HUES48 (cell line): ENCODE measurements at regions not wholly inside any gene's neighbourhood (a gene's known extent, or its start where the extent isn't known, plus 50 kb on each side); places are given as distances from the start of the nearest gene placed in this dataset.

ENCODE experiments used
- H3K27ac ChIP-seq: one replicate; pipeline ENCODE4 v1.7.0; 2013; ENCODE audit warnings: low read depth, low read length, inconsistent platforms
- H3K27me3 ChIP-seq: 2 replicates; pipeline ENCODE4 v1.6.1; 2013; ENCODE audit warnings: mild to moderate bottlenecking, low read length; ENCODE audit not compliant: control insufficient read depth, insufficient read depth
- H3K36me3 ChIP-seq: 2 replicates; pipeline ENCODE4 v1.6.1; 2013; ENCODE audit warnings: low read length; ENCODE audit not compliant: control insufficient read depth, insufficient read depth
- H3K4me1 ChIP-seq: 2 replicates; pipeline ENCODE4 v1.6.1; 2013; ENCODE audit warnings: mild to moderate bottlenecking, low read length; ENCODE audit not compliant: control insufficient read depth, insufficient read depth
- H3K4me3 ChIP-seq: 2 replicates; pipeline ENCODE4 v1.5.1; 2013; ENCODE audit warnings: mild to moderate bottlenecking, low read depth, low read length
- H3K9ac ChIP-seq: 2 replicates; pipeline ENCODE4 v1.6.1; 2013; ENCODE audit warnings: mild to moderate bottlenecking, low read depth, low read length, moderate library complexity
- H3K9me3 ChIP-seq: 2 replicates; pipeline ENCODE4 v1.6.1; 2013; ENCODE audit warnings: low read length; ENCODE audit not compliant: control insufficient read depth, insufficient read depth

GRCh38 chr4:59838236-59838635, 1361.9 kb upstream of the ADGRL3 start:
- H3K4me1 ChIP-seq, result no peaks in the 10 kb centered on the region
- H3K27ac ChIP-seq, result no peak overlapping the region
- no peak overlapping the region for H3K4me3 ChIP-seq
- H3K9ac ChIP-seq, result no peak overlapping the region
- no peaks in the 10 kb centered on the region for H3K27me3 ChIP-seq
- H3K36me3 ChIP-seq, result no peaks in the 10 kb centered on the region
- H3K9me3 ChIP-seq, result no peaks in the 10 kb centered on the region

- no peaks in the 10 kb centered on the region for H3K9me3 ChIP-seq
- no peaks in the 10 kb centered on the region for H3K27me3 ChIP-seq
- no peak overlapping the region for H3K9ac ChIP-seq
- H3K4me1 ChIP-seq, result no peaks in the 10 kb centered on the region
- no peak overlapping the region for H3K4me3 ChIP-seq
- H3K27ac ChIP-seq, result no peak overlapping the region
- H3K36me3 ChIP-seq, result no peaks in the 10 kb centered on the region
Measured at GRCh38 chr4:59841698-59842097, 1358.4 kb upstream of the ADGRL3 start.

GRCh38 chr4:59848457-59848856, 1351.7 kb upstream of the ADGRL3 start:
- no peak overlapping the region for H3K4me3 ChIP-seq
- H3K9ac ChIP-seq, result no peak overlapping the region
- no peaks in the 10 kb centered on the region for H3K9me3 ChIP-seq
- no peaks in the 10 kb centered on the region for H3K4me1 ChIP-seq
- H3K27me3 ChIP-seq, result no peaks in the 10 kb centered on the region
- no peaks in the 10 kb centered on the region for H3K36me3 ChIP-seq
- H3K27ac ChIP-seq, result no peak overlapping the region

DNA sequence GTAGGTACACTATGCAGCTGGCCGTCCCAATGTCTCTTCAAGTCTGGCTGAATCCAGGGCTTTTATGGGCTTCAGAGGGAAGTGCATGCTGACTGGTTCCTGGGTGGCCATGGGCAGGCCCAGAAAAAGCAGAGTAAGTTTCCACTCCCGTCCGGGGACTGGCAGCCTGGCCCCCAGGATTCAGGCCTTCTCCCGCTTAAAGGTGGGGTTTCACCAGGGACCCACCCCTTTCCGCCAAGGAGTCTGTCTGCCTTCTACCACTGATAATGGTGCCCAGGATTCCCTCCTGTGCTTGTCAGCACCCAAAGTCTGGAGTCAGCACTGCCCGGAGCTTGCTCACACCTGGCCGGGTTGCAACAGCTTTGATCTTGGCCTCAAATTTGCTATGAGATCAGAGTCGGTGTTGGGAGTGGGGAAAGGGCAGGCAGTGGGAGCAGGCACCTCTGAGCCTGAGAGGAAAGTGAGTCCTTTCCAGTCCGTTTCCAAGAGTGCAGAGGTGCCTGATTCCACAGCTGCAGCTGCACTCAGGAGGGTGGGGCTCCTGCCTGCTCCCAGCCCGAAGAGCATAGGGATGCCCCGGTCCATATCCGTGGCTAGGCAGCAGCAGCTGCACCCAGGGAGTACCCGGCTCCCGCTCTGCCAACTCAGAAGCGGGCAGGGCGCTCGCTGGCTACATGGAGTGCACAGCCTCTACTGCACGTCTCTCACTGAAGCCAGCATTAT, 1344.3 kb upstream of the ADGRL3 start:
- Histone ChIP-seq H3K36me3 (no peaks in the 10 kb centered on the region), H3K9ac (no peak overlapping the region), H3K27ac (no peak overlapping the region), H3K9me3 (no peaks in the 10 kb centered on the region), H3K27me3 (no peaks in the 10 kb centered on the region), H3K4me1 (no peaks in the 10 kb centered on the region), H3K4me3 (no peak overlapping the region)

GRCh38 chr4:59869056-59869455, 1331.1 kb upstream of the ADGRL3 start:
- Histone ChIP-seq H3K27me3 (no peaks in the 10 kb centered on the region), H3K4me1 (no peaks in the 10 kb centered on the region), H3K27ac (no peak overlapping the region), H3K36me3 (no peaks in the 10 kb centered on the region), H3K9me3 (no peaks in the 10 kb centered on the region), H3K4me3 (no peak overlapping the region), H3K9ac (no peak overlapping the region)

DNA sequence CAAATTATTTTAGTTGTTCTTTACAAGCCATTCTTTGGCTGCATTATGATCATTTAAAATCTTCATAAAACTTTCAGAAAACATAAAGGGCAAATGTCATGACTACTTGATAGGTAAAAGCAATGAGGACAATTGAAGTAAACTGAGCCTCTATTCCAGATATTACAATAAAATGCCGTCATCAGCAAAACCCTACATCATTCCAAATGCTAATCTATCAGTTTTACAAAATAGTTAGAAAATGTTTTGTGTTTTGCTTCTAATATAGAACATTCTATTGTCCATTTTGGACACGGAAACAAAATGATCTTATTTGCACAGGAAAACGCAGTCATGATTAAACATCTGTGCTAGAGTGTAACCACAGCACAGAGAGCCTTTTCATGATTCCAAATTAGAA, 1330.6 kb upstream of the ADGRL3 start:
- no peak overlapping the region for H3K9ac ChIP-seq
- H3K27ac ChIP-seq, result no peak overlapping the region
- no peaks in the 10 kb centered on the region for H3K4me1 ChIP-seq
- H3K36me3 ChIP-seq, result no peaks in the 10 kb centered on the region
- no peaks in the 10 kb centered on the region for H3K27me3 ChIP-seq
- no peaks in the 10 kb centered on the region for H3K9me3 ChIP-seq
- no peak overlapping the region for H3K4me3 ChIP-seq

DNA sequence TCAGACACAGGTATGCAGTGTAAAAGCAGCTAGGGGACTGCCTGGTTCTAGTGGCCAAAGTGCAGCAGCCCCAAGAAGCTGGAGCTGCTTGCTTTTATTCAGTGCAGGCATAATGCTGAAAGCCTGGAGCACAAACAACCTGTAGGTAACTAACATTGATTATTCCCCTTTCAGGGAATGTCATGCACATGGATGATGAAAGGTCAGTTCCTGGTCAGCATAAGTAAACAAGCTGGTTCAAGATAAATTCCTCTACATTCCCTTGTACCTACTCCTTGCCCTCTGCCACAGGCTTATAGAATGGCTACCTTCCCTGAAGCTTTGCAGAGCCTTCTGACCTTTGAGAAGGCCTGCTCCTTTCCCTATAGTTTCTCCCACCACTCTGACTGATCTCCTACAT, 1318.5 kb upstream of the ADGRL3 start:
- no peaks in the 10 kb centered on the region for H3K9me3 ChIP-seq
- no peaks in the 10 kb centered on the region for H3K4me1 ChIP-seq
- H3K27ac ChIP-seq, result no peak overlapping the region
- H3K4me3 ChIP-seq, result no peak overlapping the region
- H3K36me3 ChIP-seq, result no peaks in the 10 kb centered on the region
- no peak overlapping the region for H3K9ac ChIP-seq
- no peaks in the 10 kb centered on the region for H3K27me3 ChIP-seq

GRCh38 chr4:59904331-59904730, 1295.8 kb upstream of the ADGRL3 start:
- Histone ChIP-seq H3K36me3 (no peaks in the 10 kb centered on the region), H3K4me1 (0 out of 2 replicates have a peak, but pooled peaks cover 4% of the 10 kb centered on the region), H3K4me3 (no peak overlapping the region), H3K27me3 (no peaks in the 10 kb centered on the region), H3K9me3 (peaks cover 2% of the 10 kb centered on the region; the same call in 1 of the 2 replicates), H3K9ac (no peak overlapping the region), H3K27ac (no peak overlapping the region)

DNA sequence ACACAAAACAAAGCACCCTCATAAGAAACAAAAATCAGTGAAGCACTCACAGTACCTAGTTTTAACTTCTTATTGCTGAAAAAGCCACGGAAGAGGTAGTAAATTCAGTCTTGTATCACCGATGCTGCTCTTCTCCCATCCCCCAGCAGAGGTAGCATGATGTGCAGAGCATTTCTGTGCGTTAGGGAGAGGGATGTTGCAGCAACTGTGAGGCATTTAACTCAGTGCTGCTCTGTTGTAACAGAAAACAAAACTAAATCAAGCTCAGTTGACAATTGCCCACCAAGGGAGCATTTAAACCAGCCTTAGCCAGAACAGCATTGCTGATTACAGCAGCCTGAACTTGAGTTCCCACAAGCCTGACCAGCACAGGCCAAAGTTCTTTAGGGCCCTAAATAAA, 1279.7 kb upstream of the ADGRL3 start:
- Histone ChIP-seq H3K27ac (no peak overlapping the region), H3K4me3 (no peak overlapping the region), H3K4me1 (peaks cover 15% of the 10 kb centered on the region), H3K27me3 (no peaks in the 10 kb centered on the region), H3K9me3 (no peaks in the 10 kb centered on the region), H3K9ac (no peak overlapping the region), H3K36me3 (no peaks in the 10 kb centered on the region)

DNA sequence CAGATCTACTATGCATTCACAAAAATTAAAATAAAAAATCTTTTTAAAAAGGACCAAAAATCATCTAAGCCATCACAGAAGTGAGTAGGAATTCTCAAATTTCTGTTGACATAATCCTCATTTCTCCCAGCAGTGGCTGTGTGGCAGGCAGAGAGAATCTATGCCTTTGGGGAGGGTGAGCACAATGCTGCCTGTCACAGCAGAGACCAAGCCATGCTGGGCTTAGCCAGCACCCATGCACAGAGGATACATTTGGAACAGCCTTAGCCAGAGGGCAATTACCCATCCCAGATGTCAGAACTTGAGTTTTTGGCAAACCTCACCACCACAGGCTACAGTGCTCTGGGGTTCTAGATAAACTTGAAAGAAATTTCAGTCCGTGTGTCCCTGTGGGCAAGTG, 1274.8 kb upstream of the ADGRL3 start:
- no peaks in the 10 kb centered on the region for H3K36me3 ChIP-seq
- H3K9me3 ChIP-seq, result no peaks in the 10 kb centered on the region
- H3K27ac ChIP-seq, result no peak overlapping the region
- no peak overlapping the region for H3K9ac ChIP-seq
- no peaks in the 10 kb centered on the region for H3K27me3 ChIP-seq
- H3K4me3 ChIP-seq, result no peak overlapping the region
- H3K4me1 ChIP-seq, result peaks cover 12% of the 10 kb centered on the region

DNA sequence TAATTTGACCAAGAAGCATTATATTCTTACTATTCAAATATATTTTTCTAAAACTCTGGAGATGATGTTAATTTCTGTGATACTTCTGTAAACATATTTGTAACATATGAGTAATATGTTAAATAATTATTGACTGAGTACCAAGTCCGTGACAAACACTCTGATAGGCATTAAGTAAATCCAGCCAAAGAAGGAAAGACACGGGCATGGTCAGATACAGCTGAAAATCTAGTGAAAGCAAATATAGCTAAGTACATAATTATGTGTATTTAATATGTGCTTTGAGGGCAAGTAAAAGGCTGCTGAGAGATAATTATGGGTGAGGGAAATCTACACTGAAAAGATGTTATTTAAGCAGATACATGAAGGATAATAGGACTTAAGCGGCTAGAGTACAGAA, 1263.6 kb upstream of the ADGRL3 start:
- H3K9ac ChIP-seq, result no peak overlapping the region
- no peaks in the 10 kb centered on the region for H3K36me3 ChIP-seq
- no peak overlapping the region for H3K4me3 ChIP-seq
- no peaks in the 10 kb centered on the region for H3K9me3 ChIP-seq
- no peaks in the 10 kb centered on the region for H3K27me3 ChIP-seq
- H3K4me1 ChIP-seq, result no peaks in the 10 kb centered on the region
- no peak overlapping the region for H3K27ac ChIP-seq
